ENCODE measurements at regions not wholly inside any gene's neighbourhood (a gene's known extent, or its start where the extent isn't known, plus 50 kb on each side); places are given as distances from the start of the nearest gene placed in this dataset.

DNA sequence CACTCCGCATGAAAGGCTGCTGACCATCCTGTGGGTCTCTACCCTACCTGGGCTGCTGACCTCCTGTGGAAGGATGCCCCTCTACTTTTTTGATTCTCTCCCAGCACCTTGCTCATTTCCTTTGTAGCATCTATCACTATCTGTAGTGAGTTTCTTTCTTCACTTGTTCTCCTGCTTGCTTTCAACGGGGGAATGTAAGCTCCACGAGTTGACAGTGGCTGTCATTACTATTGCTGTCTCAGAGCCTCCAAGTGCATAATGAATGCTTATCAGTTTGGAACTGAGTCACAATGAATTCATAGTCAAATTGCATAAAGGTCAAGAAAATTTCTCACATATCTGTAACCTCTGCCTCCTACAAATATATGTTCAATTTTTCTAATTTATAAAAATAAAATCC lies 477.7 kb downstream of the PLCL1 start:
- TF ChIP-seq, protein P1, sequence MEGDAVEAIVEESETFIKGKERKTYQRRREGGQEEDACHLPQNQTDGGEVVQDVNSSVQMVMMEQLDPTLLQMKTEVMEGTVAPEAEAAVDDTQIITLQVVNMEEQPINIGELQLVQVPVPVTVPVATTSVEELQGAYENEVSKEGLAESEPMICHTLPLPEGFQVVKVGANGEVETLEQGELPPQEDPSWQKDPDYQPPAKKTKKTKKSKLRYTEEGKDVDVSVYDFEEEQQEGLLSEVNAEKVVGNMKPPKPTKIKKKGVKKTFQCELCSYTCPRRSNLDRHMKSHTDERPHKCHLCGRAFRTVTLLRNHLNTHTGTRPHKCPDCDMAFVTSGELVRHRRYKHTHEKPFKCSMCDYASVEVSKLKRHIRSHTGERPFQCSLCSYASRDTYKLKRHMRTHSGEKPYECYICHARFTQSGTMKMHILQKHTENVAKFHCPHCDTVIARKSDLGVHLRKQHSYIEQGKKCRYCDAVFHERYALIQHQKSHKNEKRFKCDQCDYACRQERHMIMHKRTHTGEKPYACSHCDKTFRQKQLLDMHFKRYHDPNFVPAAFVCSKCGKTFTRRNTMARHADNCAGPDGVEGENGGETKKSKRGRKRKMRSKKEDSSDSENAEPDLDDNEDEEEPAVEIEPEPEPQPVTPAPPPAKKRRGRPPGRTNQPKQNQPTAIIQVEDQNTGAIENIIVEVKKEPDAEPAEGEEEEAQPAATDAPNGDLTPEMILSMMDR (conservative IDR thresholded peaks at IDR 0.05; ENCODE audit: low read depth, low read length) = no peak
- TF ChIP-seq EZH2 (IDR thresholded peaks at IDR 0.05; ENCODE audit: borderline replicate concordance, low read depth, low read length, poor library complexity, severe bottlenecking) = no peak
- no peaks in the 10 kb centered on the region for H3K9me3 ChIP-seq (ENCODE audit: low read depth, low read length, poor library complexity, severe bottlenecking)
- no peak for DNase-seq (ENCODE audit: low spot score)
- POLR2A ChIA-PET (ENCODE audit: low non-redundant PET) = no interaction called here
- no peak overlapping the region for H3K27ac ChIP-seq (ENCODE audit: low read depth, low read length, poor library complexity, severe bottlenecking)
- intact Hi-C loops (cut with micrococcal nuclease; ENCODE audit: unreplicated experiment) = no loop called here
- CTCF ChIA-PET = no interaction called here
- no TSS peak for BruUV-seq (replicated peaks)
- peaks cover 4% of the 10 kb centered on the region for H3K27me3 ChIP-seq (replicated peaks; ENCODE audit: insufficient read depth, low read depth, low read length, poor library complexity)
- no peaks in the 10 kb centered on the region for H3K4me1 ChIP-seq (ENCODE audit: insufficient read depth, low read length, poor library complexity, severe bottlenecking)
- no peaks in the 10 kb centered on the region for H3K36me3 ChIP-seq (ENCODE audit: insufficient read depth, low read length, poor library complexity, severe bottlenecking)
- H3K4me3 ChIP-seq (ENCODE audit: low read depth, low read length, poor library complexity, severe bottlenecking) = no peak overlapping the region

DNA sequence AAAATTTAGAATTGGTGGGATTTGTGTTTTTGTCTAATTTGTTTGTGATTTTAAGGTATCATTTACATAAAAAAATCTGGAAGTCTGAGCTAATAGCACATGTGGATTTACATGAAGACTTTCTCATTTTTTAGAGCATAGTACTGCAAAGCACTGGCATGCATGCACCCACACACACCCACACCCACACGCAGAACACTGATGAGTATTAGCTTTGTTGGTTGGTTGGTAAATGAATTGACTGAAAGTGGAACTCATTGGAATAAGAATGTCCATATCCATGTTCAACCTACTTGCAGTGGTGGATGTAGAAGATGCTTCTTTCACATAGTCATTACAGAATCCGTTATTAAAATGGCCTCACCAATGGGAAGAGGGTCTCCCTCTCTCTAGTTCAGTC lies 475.8 kb downstream of the PLCL1 start:
- no peak for TF ChIP-seq EZH2 (IDR thresholded peaks at IDR 0.05; ENCODE audit: borderline replicate concordance, low read depth, low read length, poor library complexity, severe bottlenecking)
- intact Hi-C loops (cut with micrococcal nuclease; ENCODE audit: unreplicated experiment) = no loop called here
- no TSS peak for BruUV-seq (replicated peaks)
- no peaks in the 10 kb centered on the region for H3K27me3 ChIP-seq (replicated peaks; ENCODE audit: insufficient read depth, low read depth, low read length, poor library complexity)
- ChIA-PET CTCF (no interaction called here), POLR2A (ENCODE audit: low non-redundant PET) (no interaction called here)
- no peak overlapping the region for H3K4me3 ChIP-seq (ENCODE audit: low read depth, low read length, poor library complexity, severe bottlenecking)
- no peaks in the 10 kb centered on the region for H3K36me3 ChIP-seq (ENCODE audit: insufficient read depth, low read length, poor library complexity, severe bottlenecking)
- H3K27ac ChIP-seq (ENCODE audit: low read depth, low read length, poor library complexity, severe bottlenecking) = no peak overlapping the region
- no peak for DNase-seq (ENCODE audit: low spot score)
- H3K9me3 ChIP-seq (ENCODE audit: low read depth, low read length, poor library complexity, severe bottlenecking) = no peaks in the 10 kb centered on the region
- H3K4me1 ChIP-seq (ENCODE audit: insufficient read depth, low read length, poor library complexity, severe bottlenecking) = no peaks in the 10 kb centered on the region

DNA sequence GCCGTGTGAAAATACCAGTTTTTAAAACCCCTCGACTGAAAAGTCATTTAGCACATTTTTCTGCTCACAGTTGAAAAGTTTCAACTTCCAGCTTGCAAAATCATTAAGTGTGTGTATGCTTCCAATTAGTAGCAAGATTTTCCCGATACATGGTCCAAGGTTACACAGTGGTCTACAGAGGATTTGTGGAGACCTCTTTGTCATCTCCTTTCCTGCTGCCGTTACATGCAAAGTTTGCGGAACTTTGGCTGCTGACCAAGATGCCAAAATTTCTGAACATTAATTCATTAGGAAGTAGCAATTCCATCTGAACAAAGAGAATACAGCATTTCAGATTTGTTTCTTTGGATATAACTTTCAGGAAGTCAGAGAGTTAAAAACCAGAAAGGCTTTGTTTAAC lies 474.6 kb downstream of the PLCL1 start:
- intact Hi-C loops (cut with micrococcal nuclease; ENCODE audit: unreplicated experiment) = no loop called here
- no peak overlapping the region for H3K4me3 ChIP-seq (ENCODE audit: low read depth, low read length, poor library complexity, severe bottlenecking)
- POLR2A ChIA-PET (ENCODE audit: low non-redundant PET) = no interaction called here
- BruUV-seq (replicated peaks) = no TSS peak
- no peaks in the 10 kb centered on the region for H3K9me3 ChIP-seq (ENCODE audit: low read depth, low read length, poor library complexity, severe bottlenecking)
- CTCF ChIA-PET = no interaction called here
- TF ChIP-seq, protein P1 (conservative IDR thresholded peaks at IDR 0.05; ENCODE audit: low read depth, low read length) = no peak
- TF ChIP-seq EZH2 (IDR thresholded peaks at IDR 0.05; ENCODE audit: borderline replicate concordance, low read depth, low read length, poor library complexity, severe bottlenecking) = no peak
- H3K36me3 ChIP-seq (ENCODE audit: insufficient read depth, low read length, poor library complexity, severe bottlenecking) = no peaks in the 10 kb centered on the region
- no peaks in the 10 kb centered on the region for H3K27me3 ChIP-seq (replicated peaks; ENCODE audit: insufficient read depth, low read depth, low read length, poor library complexity)
- H3K4me1 ChIP-seq (ENCODE audit: insufficient read depth, low read length, poor library complexity, severe bottlenecking) = no peaks in the 10 kb centered on the region
- H3K27ac ChIP-seq (ENCODE audit: low read depth, low read length, poor library complexity, severe bottlenecking) = no peak overlapping the region
- no peak for DNase-seq (ENCODE audit: low spot score)

DNA sequence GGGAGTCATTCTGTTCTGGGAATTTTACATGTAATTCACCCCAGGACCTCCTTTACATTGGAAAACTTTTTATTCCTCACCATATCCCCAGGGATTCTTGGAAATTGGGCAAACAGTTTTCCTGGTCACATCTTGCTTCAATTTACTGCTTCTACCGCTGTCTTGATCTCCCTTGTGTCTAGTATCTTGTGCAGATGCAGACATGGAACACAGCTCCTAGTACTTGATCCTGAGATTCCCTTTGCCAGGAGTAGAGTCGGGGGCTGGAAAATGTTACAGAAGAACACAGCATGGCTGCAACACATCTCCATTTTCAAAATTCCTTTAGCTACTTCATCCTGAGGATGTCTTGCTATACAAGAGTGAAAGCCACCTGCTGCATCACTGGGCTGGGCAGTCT lies 472.8 kb downstream of the PLCL1 start:
- H3K27me3 ChIP-seq (replicated peaks; ENCODE audit: insufficient read depth, low read depth, low read length, poor library complexity) = no peaks in the 10 kb centered on the region
- TF ChIP-seq, protein P1 (conservative IDR thresholded peaks at IDR 0.05; ENCODE audit: low read depth, low read length) = no peak
- TF ChIP-seq EZH2 (IDR thresholded peaks at IDR 0.05; ENCODE audit: borderline replicate concordance, low read depth, low read length, poor library complexity, severe bottlenecking) = no peak

More for the DNA sequence above, 472.8 kb downstream of the PLCL1 start:
- no peak for DNase-seq (ENCODE audit: low spot score)
- intact Hi-C loops (cut with micrococcal nuclease; ENCODE audit: unreplicated experiment) = no loop called here
- ChIA-PET POLR2A (ENCODE audit: low non-redundant PET) (no interaction called here), CTCF (no interaction called here)
- no peak overlapping the region for H3K27ac ChIP-seq (ENCODE audit: low read depth, low read length, poor library complexity, severe bottlenecking)
- BruUV-seq (replicated peaks) = no TSS peak
- H3K9me3 ChIP-seq (ENCODE audit: low read depth, low read length, poor library complexity, severe bottlenecking) = no peaks in the 10 kb centered on the region
- H3K4me1 ChIP-seq (ENCODE audit: insufficient read depth, low read length, poor library complexity, severe bottlenecking) = no peaks in the 10 kb centered on the region
- no peaks in the 10 kb centered on the region for H3K36me3 ChIP-seq (ENCODE audit: insufficient read depth, low read length, poor library complexity, severe bottlenecking)
- H3K4me3 ChIP-seq (ENCODE audit: low read depth, low read length, poor library complexity, severe bottlenecking) = no peak overlapping the region

All from A673 (cell line).